Esophagus squamous epithelium (tissue), 5 donors: ENCODE measurements at regions not wholly inside any gene's neighbourhood (a gene's known extent, or its start where the extent isn't known, plus 50 kb on each side); places are given as distances from the start of the nearest gene placed in this dataset.

ENCODE experiments used
- DNase-seq: peaks from one replicate; lab custom pipeline; 2025; lab: John Stamatoyannopoulos, UW
- H3K27ac ChIP-seq, 4 donors: fragments of 200-600 bp; sonication (generic); one replicate each; pipeline ENCODE4 v1.5.1; 2016 to 2019; ENCODE audit warnings: mild to moderate bottlenecking in 1 of 4
- H3K27me3 ChIP-seq, 4 donors: fragments of 200-600 bp; sonication (generic); 1 replicate in 3 of 4; 2 replicates in 1 of 4; pipeline versions ENCODE4 v1.5.1 to v1.6.0; 2017 to 2021; ENCODE audit warnings: antibody characterized with exemption in 1 of 4
- H3K36me3 ChIP-seq, 3 donors: fragments of 200-600 bp; sonication (generic); one replicate each; pipeline ENCODE4 v1.5.1; 2016 to 2019
- H3K4me1 ChIP-seq, 3 donors: fragments of 200-600 bp; sonication (generic); one replicate each; pipeline ENCODE4 v1.5.1; 2017 to 2019
- H3K4me3 ChIP-seq, 4 donors: fragments of 200-600 bp; sonication (generic); 1 replicate in 3 of 4; 2 replicates in 1 of 4; pipeline ENCODE4 v1.5.1; 2016 to 2019; ENCODE audit warnings: mild to moderate bottlenecking in 2 of 4, moderate library complexity in 1 of 4
- H3K9me3 ChIP-seq, 3 donors: fragments of 200-600 bp; sonication (generic); one replicate each; pipeline ENCODE4 v1.5.1; 2016 to 2019
- POLR2A ChIP-seq, 4 donors: fragments of 450-650 bp; IDR thresholded peaks; one replicate each; pipeline ENCODE4 v1.6.1; 2017; ENCODE audit warnings: antibody characterized with exemption in 4 of 4, mild to moderate bottlenecking in 4 of 4, moderate library complexity in 3 of 4
- WGBS, 2 donors: methylation state at CpG; one replicate each; pipeline ENCODE4 v1.1.5; 2018; 5-methylcytosine and 5-hydroxymethylcytosine counted together
- intact Hi-C: fragments of 100-400 bp; cut with DNase I; formaldehyde crosslinking; loops from one replicate; pipeline ENCODE4 v1.15.0; 2022
- TF ChIP-seq, protein P1 (sequence below), 6 experiments: fragments of 450-650 bp in 4 of 6; fragments of 200-600 bp in 2 of 6; sonication (generic) in 2 of 6; IDR thresholded peaks; one replicate each; pipeline ENCODE4 v1.5.1; 2016 to 2019; ENCODE audit warnings: antibody characterized with exemption in 6 of 6, mild to moderate bottlenecking in 4 of 6, moderate library complexity in 4 of 6
- donor health status: DM: yes; HTN: yes; CAD: no.

DNA sequence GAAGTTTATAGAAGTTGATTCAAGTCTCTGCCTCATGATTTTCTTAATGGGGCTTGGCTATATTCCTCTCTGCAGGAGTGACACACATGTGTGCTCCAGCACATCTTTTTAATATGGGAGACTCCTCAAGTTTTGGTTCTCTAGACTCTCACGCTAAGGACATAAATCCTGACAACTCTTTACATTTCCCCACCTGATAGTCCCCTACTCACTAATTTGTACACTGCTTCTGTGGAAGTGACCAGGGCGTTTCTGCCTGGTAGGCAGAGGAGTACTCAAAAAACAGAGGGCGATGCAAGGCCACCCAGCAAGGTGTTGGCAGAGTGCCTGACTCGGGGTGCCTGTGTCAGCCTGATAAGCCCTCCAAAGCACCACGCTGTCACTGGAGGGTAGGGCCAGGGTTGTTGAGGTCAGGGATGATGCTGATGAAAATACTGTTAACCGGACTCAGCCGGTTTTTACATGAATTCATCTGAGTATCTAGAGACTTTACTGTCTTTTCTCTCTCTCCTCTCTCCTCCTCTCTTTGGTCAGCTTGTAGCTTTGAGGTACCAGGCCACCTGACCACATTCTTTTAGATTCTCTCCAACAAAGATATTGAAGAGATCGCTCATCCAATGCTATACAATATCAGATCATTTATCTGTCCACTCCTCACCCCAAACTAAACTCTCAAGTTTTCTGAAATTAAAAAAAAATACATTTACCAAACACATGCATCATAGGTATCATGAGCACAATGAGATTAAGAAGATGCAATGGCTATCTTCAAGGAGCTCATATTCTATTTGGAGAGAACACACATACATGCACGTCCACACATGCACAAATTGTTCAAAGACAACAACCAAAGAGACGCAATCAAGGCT, 205.2 kb downstream of the PIK3R1 start:
- WGBS, 2 donors = 77 to 82% methylated on average over 7 to 8 of the region's 10 CpGs
- peak overlapping the region in 2 of 4 donors; percentile 52 to 59 for H3K27ac ChIP-seq
- H3K4me3 ChIP-seq = no peak overlapping the region
- no peaks in the 10 kb centered on the region for H3K36me3 ChIP-seq
- TF ChIP-seq, protein P1, sequence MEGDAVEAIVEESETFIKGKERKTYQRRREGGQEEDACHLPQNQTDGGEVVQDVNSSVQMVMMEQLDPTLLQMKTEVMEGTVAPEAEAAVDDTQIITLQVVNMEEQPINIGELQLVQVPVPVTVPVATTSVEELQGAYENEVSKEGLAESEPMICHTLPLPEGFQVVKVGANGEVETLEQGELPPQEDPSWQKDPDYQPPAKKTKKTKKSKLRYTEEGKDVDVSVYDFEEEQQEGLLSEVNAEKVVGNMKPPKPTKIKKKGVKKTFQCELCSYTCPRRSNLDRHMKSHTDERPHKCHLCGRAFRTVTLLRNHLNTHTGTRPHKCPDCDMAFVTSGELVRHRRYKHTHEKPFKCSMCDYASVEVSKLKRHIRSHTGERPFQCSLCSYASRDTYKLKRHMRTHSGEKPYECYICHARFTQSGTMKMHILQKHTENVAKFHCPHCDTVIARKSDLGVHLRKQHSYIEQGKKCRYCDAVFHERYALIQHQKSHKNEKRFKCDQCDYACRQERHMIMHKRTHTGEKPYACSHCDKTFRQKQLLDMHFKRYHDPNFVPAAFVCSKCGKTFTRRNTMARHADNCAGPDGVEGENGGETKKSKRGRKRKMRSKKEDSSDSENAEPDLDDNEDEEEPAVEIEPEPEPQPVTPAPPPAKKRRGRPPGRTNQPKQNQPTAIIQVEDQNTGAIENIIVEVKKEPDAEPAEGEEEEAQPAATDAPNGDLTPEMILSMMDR (IDR thresholded peaks at IDR 0.05) = no peak
- no peak for TF ChIP-seq POLR2A (IDR thresholded peaks at IDR 0.05)
- no peaks in the 10 kb centered on the region for H3K9me3 ChIP-seq
- no peaks in the 10 kb centered on the region for H3K27me3 ChIP-seq
- peaks cover 5 to 65% (median 47%) of the 10 kb centered on the region in 3 donors for H3K4me1 ChIP-seq
- intact Hi-C loops = no loop called here
- DNase-seq = no peak

GRCh38 chr5:68421485-68422220, 206.1 kb downstream of the PIK3R1 start:
- intact Hi-C loops = no loop called here
- no peaks in the 10 kb centered on the region for H3K27me3 ChIP-seq
- no peaks in the 10 kb centered on the region for H3K36me3 ChIP-seq
- H3K4me3 ChIP-seq = no peak overlapping the region
- no peaks in the 10 kb centered on the region for H3K9me3 ChIP-seq
- H3K27ac ChIP-seq = peak overlapping the region in 2 of 4 donors; percentile 40 to 59
- WGBS, 2 donors = 55 to 65% methylated on average over 9 of the region's 9 CpGs
- peaks cover 5 to 68% (median 49%) of the 10 kb centered on the region in 3 donors for H3K4me1 ChIP-seq
- TF ChIP-seq, protein P1 (IDR thresholded peaks at IDR 0.05) = no peak
- no peak for TF ChIP-seq POLR2A (IDR thresholded peaks at IDR 0.05)
- DNase-seq = no peak

- Histone ChIP-seq H3K27me3 (no peaks in the 10 kb centered on the region), H3K27ac (no peak overlapping the region), H3K9me3 (no peaks in the 10 kb centered on the region), H3K4me1 (peaks cover 5 to 65% (median 45%) of the 10 kb centered on the region in 3 donors), H3K36me3 (no peaks in the 10 kb centered on the region), H3K4me3 (no peak overlapping the region)
- WGBS, 2 donors = 77 to 86% methylated on average over 6 of the region's 6 CpGs
- intact Hi-C loops = no loop called here
- TF ChIP-seq POLR2A (IDR thresholded peaks at IDR 0.05) = no peak
- DNase-seq = no peak
These were observed 207.7 kb downstream of the PIK3R1 start for GRCh38 chr5:68423154-68423811.

DNA sequence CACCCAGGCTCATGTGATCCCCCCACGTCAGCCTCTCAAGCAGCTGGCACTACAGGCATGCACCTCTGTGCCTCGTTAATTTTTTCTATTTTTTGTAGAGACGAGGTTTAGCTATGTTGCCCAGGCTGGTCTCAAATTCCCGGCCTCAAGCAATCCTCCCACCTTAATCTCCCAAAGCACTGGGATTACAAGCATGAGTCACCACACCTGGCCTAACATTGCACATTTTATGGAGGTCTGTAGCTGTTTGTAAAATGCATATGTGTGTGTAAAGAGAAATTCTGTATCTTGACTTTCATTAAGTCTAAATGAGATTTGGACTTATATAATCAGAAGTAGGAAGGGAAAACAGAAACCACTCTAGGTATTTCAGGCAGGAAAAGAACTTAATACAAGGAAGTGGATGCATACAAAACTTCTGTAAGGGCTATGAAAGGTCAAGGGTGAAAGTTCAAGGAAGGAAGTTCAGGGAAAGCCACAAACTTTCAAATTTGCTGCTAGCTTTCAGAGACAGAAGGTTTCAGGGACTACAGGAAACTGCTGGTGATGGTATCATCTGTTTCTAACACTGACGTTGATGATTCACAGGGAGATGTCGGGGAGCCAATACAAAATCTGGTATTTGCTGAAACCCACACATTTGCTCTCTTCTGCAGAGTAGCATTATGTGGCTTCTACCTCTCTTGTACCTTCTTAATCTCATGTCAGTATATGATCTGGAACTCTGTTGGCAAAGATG, 209.4 kb downstream of the PIK3R1 start:
- Histone ChIP-seq H3K4me3 (no peak overlapping the region), H3K9me3 (no peaks in the 10 kb centered on the region), H3K27ac (peak overlapping the region in 3 of 4 donors; percentile 30 to 68 (median 50)), H3K36me3 (no peaks in the 10 kb centered on the region), H3K27me3 (no peaks in the 10 kb centered on the region), H3K4me1 (peaks cover 5 to 56% (median 37%) of the 10 kb centered on the region in 3 donors)
- 29% methylated on average over 6 of the region's 6 CpGs for WGBS, 2 donors
- intact Hi-C loops = no loop called here
- DNase-seq = no peak
- TF ChIP-seq, protein P1 (IDR thresholded peaks at IDR 0.05) = no peak
- no peak for TF ChIP-seq POLR2A (IDR thresholded peaks at IDR 0.05)

DNA sequence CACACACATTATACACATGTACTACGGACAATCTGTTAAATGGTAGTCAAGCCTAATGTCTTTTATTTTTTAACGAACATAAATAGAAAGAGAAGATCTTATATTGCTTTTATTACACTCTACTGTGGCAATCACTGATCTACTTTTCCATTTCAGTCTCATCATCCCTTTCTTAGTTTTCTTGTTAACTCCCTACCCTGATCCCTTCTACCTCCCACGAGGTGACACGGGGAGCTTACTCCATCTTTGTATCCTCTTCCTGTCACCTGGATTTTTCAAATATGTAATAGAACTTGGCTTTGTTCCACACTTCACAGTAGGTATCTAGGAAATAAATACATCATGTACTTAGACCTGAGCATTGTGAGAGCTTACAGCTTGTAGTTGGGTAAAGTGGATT, 211.0 kb downstream of the PIK3R1 start:
- no peak for TF ChIP-seq POLR2A (IDR thresholded peaks at IDR 0.05)
- TF ChIP-seq, protein P1 (IDR thresholded peaks at IDR 0.05) = no peak
- Histone ChIP-seq H3K27ac (no peak overlapping the region), H3K4me3 (no peak overlapping the region), H3K36me3 (no peaks in the 10 kb centered on the region), H3K4me1 (peaks cover 5 to 39% (median 22%) of the 10 kb centered on the region in 3 donors), H3K9me3 (no peaks in the 10 kb centered on the region), H3K27me3 (no peaks in the 10 kb centered on the region)
- no peak for DNase-seq
- WGBS, 2 donors = 81 to 84% methylated on average over 4 of the region's 4 CpGs
- intact Hi-C loops = no loop called here
